Nephron progenitor cell (in vitro differentiated cells): ENCODE measurements at regions not wholly inside any gene's neighbourhood (a gene's known extent, or its start where the extent isn't known, plus 50 kb on each side); places are given as distances from the start of the nearest gene placed in this dataset.

Experiments
- DNase-seq: peaks from one replicate; pipeline ENCODE4 v3.0.0; 2021
- H3K27ac Mint-ChIP-seq: 2 replicates; pipeline ENCODE4 v1.8.0; 2021; ENCODE audit warnings: mild to moderate bottlenecking, moderate library complexity, mixed read lengths
- H3K27me3 Mint-ChIP-seq: 2 replicates; pipeline ENCODE4 v1.8.0; 2021; ENCODE audit warnings: mild to moderate bottlenecking, low read depth, mixed read lengths; ENCODE audit not compliant: poor library complexity
- H3K36me3 Mint-ChIP-seq: 2 replicates; pipeline ENCODE4 v1.8.0; 2021; ENCODE audit warnings: low read depth, mixed read lengths
- H3K4me1 Mint-ChIP-seq: 2 replicates; pipeline ENCODE4 v1.8.0; 2021; ENCODE audit warnings: mixed read lengths
- H3K4me3 Mint-ChIP-seq: 2 replicates; pipeline ENCODE4 v1.8.0; 2021; ENCODE audit warnings: mild to moderate bottlenecking, moderate library complexity, mixed read lengths
- H3K9me3 Mint-ChIP-seq: 2 replicates; pipeline ENCODE4 v1.8.0; 2021; ENCODE audit warnings: mild to moderate bottlenecking, moderate library complexity, mixed read lengths
- TF ChIP-seq, protein P1 (sequence below): fragments of 200-600 bp; sonication (generic); IDR thresholded peaks from 2 replicates; pipeline ENCODE4 v1.5.0; 2021; ENCODE audit warnings: antibody characterized with exemption

DNA sequence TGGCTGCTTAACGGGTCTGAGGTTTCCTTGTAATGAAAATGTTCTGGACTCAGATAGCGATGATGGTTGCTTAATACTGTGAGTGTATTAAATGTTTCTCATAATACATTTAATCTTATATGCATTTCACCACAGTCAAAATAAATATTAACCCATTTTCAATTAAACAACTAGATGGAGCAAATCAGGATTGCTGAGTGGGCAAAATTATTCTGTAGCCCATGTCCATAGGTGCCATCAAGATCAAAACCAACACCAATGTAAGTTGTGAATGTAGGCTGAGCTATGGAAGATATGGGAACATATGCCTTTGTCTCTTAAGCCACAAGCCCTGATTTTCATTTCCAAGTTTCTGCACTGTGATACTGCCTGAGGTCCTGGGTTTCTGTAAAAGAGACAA lies 572.6 kb upstream of the EEF2KMT start:
- no peak overlapping the region for H3K27ac Mint-ChIP-seq
- H3K9me3 Mint-ChIP-seq = no peaks in the 10 kb centered on the region
- no peaks in the 10 kb centered on the region for H3K4me1 Mint-ChIP-seq
- peaks cover 27% of the 10 kb centered on the region for H3K27me3 Mint-ChIP-seq
- DNase-seq = no peak
- TF ChIP-seq, protein P1, sequence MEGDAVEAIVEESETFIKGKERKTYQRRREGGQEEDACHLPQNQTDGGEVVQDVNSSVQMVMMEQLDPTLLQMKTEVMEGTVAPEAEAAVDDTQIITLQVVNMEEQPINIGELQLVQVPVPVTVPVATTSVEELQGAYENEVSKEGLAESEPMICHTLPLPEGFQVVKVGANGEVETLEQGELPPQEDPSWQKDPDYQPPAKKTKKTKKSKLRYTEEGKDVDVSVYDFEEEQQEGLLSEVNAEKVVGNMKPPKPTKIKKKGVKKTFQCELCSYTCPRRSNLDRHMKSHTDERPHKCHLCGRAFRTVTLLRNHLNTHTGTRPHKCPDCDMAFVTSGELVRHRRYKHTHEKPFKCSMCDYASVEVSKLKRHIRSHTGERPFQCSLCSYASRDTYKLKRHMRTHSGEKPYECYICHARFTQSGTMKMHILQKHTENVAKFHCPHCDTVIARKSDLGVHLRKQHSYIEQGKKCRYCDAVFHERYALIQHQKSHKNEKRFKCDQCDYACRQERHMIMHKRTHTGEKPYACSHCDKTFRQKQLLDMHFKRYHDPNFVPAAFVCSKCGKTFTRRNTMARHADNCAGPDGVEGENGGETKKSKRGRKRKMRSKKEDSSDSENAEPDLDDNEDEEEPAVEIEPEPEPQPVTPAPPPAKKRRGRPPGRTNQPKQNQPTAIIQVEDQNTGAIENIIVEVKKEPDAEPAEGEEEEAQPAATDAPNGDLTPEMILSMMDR = no peak
- no peak overlapping the region for H3K4me3 Mint-ChIP-seq
- H3K36me3 Mint-ChIP-seq = no peaks in the 10 kb centered on the region

GRCh38 chr16:5668553-5668952 lies 571.0 kb upstream of the EEF2KMT start:
- Mint-ChIP-seq H3K27me3 (peaks cover 25% of the 10 kb centered on the region), H3K4me3 (no peak overlapping the region), H3K27ac (no peak overlapping the region), H3K9me3 (no peaks in the 10 kb centered on the region), H3K4me1 (no peaks in the 10 kb centered on the region), H3K36me3 (no peaks in the 10 kb centered on the region)
- no peak for DNase-seq
- TF ChIP-seq, protein P1 = no peak

DNA sequence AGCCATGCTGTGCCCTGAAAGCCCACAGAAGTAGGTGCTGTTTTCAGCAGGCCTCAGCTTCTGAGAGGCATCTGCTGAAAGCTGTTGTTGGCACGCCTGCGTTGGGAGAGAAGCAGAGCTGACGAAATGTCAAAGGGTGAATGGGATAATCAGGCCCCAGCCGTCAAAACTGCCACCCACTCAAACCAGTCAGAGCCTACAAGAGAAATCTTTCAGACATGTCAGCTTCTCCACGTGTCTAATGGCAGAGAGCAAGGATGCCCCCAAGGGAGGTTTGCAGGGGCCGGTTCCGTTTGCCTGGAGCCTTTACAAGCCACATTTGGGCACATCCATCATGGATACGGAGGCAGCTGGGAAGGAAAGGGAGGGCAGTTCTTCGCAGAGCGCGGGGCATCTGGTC lies 568.2 kb upstream of the EEF2KMT start:
- Mint-ChIP-seq H3K9me3 (no peaks in the 10 kb centered on the region), H3K36me3 (no peaks in the 10 kb centered on the region), H3K27me3 (peaks cover 14% of the 10 kb centered on the region), H3K4me1 (no peaks in the 10 kb centered on the region), H3K27ac (peak overlapping the region; percentile 36), H3K4me3 (no peak overlapping the region)
- DNase-seq = no peak
- TF ChIP-seq, protein P1 = no peak

- Mint-ChIP-seq H3K4me3 (no peak overlapping the region), H3K9me3 (no peaks in the 10 kb centered on the region), H3K27me3 (peaks cover 18% of the 10 kb centered on the region), H3K27ac (no peak overlapping the region), H3K4me1 (peaks cover 13% of the 10 kb centered on the region), H3K36me3 (no peaks in the 10 kb centered on the region)
- TF ChIP-seq, protein P1 = no peak
- no peak for DNase-seq
Measured at GRCh38 chr16:5653789-5654188, 556.2 kb upstream of the EEF2KMT start.

DNA sequence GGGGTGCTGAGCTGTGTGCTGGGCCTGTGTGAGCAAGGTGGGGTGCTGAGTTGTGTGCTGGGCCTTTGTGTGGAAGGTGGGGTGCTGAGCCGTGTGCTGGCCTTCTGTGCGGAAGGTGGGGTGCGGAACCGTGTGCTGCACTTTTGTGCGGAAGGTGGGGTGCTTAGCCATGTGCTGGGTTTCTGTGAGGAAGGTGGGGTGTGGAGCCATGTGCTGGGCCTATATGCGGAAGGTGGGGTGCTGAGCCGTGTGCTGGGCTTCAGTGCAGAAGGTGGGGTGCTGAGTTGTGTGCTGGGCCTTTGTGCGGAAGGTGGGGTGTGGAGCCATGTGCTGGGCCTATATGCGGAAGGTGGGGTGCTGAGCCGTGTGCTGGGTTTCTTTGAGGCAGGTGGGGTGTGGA lies 555.4 kb upstream of the EEF2KMT start:
- no peak overlapping the region for H3K27ac Mint-ChIP-seq
- peaks cover 13% of the 10 kb centered on the region for H3K4me1 Mint-ChIP-seq
- H3K9me3 Mint-ChIP-seq = no peaks in the 10 kb centered on the region
- H3K4me3 Mint-ChIP-seq = no peak overlapping the region
- no peak for DNase-seq
- H3K36me3 Mint-ChIP-seq = no peaks in the 10 kb centered on the region
- peaks cover 18% of the 10 kb centered on the region for H3K27me3 Mint-ChIP-seq
- TF ChIP-seq, protein P1 = no peak
